Posterior vena cava (tissue), 2 donors: ENCODE measurements at regions not wholly inside any gene's neighbourhood (a gene's known extent, or its start where the extent isn't known, plus 50 kb on each side); places are given as distances from the start of the nearest gene placed in this dataset.
"Not testable (repeated sequence)": the region's sequence is repeated elsewhere in the genome, so short reads cannot be mapped to it uniquely, and the experiment has no call there.

ENCODE experiments used
- DNase-seq: peaks from one replicate; pipeline ENCODE4 v3.0.0-alpha.2; 2020; ENCODE audit warnings: low spot score
- intact Hi-C, 2 donors: fragments of 100-400 bp; cut with DNase I; formaldehyde crosslinking; loops; one replicate each; pipeline versions ENCODE4 v1.14.1 to v1.14.2; 2022 to 2023
- donor health status: DM: yes; HTN: yes; CAD: no.
- donor health status: DM: yes; HTN: yes; CAD: no.

DNA sequence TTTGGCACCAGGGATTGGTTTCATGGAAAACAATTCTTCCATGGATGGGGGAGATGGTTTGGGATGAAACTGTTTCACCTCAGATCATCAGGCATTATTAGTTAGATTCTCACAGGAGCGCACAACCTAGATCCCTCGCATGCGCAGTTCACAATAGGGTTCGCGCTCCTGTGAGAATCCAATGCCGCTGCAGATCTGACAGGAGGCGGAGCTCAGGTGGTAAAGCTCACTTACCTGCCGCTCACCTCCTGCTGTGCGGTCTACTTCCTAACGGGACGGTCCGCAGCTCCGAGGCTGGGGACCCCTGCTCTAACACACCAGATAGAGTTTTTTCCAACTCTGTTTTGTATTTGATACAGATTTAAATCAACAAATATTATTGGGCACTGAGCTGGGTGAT, 286.5 kb downstream of the MTX2 start:
- DNase-seq, result no peak
- intact Hi-C loops, result loop anchor here (2.0 to 10.0 kb wide), 2 partner anchors 411 to 415 kb away; no protein-coding TSS in a partner anchor

DNA sequence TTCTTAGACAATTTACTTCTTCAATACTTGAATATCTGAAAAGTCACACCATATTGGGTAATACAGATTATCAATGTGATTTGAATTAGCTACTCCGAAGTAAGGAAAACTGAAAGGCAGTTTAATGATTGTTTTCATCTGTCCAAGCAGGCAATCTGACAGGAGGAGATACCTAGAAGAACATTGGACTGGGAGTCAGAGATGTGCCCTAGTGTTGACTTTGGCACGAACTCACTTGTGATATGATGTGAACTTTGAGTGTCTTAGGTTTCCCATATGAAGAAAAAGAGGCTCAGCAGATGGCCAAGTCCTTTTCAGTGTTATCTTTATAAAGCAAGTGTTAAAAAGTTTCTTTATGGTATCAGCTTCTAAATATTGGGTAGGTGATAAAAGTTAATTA, 287.1 kb downstream of the MTX2 start:
- DNase-seq, result no peak
- intact Hi-C loops, result loop anchor here in 1 of 2 donors (10.0 kb wide), 1 partner anchor 412 kb away; no protein-coding TSS in a partner anchor

DNA sequence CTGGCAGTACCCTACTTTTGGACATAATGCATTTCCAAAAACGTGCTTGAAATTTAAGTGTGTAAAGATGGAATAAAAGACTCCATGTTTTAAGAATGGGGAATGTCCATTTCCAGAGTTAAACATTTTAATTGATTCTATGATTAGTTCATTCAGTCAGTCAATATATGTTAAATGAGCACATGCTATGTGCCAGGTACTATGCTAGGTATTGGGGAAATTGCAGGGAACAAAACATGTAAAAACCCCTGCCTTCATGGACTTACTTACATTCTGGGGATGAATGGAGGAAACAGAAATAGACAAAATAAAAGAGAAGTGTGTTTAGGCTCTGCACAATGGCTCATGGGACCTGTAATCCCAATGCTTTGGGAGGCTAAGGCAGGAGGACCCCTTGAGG, 288.6 kb downstream of the MTX2 start:
- intact Hi-C loops, result loop anchor here in 1 of 2 donors (10.0 kb wide), 1 partner anchor 413 kb away; no protein-coding TSS in a partner anchor

DNA sequence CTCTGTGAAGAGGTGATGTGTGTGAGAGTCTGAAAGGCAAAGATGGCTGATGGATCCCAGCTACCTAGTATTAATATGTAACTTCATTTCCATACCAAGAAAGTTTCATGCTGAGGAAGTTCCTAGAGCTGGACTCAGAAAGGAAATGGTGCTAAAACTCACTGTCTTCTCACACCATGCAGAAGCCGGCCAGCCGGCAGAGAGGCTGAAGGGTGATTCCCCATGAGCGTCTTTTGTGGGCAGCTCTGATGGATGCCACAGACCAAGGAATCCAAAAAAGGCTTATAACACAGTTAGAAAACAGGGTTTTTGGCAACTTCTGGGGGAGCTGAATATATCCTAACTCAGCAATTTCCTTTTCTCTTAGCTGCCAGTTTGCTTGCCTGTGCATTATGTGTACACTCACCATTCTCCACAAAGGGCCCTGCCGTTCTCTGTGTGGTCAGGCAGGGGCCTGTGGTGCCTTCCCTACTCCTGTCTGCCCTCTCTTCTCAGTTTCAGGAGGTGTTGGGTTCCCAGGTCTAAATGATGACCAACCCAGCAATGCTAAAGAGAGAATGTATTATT, 289.4 kb downstream of the MTX2 start:
- intact Hi-C loops, result loop anchor here in 1 of 2 donors (10.0 kb wide), 1 partner anchor 414 kb away; no protein-coding TSS in a partner anchor
- DNase-seq, result no peak

More for the DNA sequence above, 288.6 kb downstream of the MTX2 start:
- DNase-seq, result no peak

DNA sequence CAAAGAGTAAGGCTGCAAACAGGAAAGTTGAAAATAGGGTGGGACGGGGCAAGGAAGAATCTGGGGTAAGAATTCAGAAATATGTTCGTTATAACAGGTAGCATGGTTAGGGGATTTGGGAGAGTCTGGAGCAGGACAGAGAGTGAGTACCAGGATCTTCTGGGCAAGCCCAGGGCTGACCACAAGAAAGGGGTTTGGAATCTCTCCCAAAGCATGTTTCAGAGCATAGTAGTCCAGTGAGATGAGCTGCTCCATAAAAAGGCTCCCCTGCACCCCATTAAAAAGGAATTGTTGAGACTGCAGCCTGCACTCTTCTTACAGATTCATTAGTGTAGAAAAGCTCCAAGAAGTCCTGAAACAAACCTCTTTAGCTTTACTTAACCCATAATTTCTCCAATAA, 291.1 kb downstream of the MTX2 start:
- no peak for DNase-seq
- intact Hi-C loops, result loop anchor here in 1 of 2 donors (10.0 kb wide), 1 partner anchor 75 kb away; no protein-coding TSS in a partner anchor

DNA sequence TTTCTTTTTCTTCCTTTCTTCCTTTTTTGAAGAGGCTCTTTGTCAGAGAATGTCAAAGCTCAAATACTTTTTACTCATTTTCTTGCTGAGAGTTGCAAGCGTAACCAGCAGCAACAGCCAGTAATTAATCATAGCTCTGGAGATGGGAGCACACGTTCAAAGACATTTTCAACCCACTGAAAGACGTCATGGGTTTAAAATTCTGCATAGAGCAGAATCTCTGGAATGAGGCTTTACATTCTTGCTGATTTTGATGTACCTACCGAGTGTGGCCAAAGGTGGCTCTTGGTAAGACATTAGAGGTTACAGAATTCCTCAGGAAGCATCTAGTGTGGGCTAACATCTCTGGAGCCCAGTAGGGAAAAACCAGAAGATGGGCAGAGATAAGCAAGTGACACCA, 292.5 kb downstream of the MTX2 start:
- intact Hi-C loops, result loop anchor here in 1 of 2 donors (10.0 kb wide), 1 partner anchor 73 kb away; no protein-coding TSS in a partner anchor
- no peak for DNase-seq

DNA sequence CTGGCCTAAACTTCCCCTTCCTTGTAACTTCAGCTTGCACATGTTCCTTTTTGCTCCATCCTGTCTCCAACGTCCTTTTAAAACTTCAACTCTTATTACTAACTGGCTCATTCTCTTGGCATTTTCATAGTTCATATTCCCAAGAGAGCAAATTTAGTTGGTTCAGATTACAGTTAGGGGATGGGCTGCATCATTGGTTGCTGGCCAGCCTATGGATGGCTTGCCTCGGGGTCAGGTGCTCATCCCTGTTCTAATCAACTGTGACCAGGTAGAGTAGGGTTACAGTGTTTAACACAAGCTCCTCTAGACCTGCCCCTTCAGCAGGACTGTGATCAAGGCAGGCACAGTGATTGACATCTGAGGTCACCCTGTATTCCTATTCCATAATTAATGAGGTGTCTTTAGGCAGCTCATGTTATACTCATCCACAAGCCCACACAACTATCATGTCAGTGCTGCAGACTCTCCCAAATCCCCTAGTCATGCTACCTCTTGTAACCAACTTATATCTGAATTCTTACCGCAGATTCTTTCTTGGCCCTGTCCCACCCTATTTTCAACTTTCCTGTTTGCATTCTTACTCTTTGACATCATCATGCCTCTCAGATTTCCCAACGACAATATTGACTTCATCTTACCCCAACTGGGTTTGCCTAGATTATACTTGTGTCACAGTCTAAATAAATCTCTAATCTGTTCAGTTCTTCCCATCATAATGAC, 293.3 kb downstream of the MTX2 start:
- intact Hi-C loops, result loop anchor here in 1 of 2 donors (10.0 kb wide), 1 partner anchor 72 kb away; no protein-coding TSS in a partner anchor
- DNase-seq, result no peak

DNA sequence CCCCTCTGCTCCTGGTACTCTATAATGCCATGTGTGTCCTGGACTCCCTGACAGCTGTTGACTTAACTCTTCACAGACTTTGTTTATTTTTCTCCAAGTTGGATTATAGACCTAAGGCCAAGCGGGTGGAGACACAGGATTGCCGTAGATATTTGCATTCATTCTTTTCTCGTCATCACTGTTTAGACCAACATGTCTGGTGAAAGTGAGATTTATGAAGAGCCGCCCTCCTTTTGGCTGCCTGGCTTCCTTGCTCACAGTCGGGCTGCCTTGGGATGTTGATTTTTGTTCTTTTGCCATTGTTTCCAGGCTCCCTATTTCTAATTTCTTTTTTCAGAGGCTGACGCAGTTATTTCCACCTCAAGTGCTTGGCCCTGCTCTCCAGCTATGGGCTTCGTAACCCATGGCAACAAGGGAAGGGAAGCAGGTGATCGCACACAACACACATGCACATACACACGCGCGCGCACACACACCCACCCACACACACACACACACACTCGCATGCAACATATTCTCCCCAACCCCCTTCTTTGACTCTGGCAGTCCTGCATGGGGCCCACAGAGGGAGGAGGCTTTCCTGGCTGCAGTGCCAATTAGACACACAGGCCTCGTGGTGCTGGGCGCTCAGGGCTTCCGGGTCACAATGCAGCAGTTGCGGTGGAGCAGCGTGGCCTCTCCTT, 296.5 kb downstream of the MTX2 start:
- intact Hi-C loops, result loop anchor here (1.0 to 10.0 kb wide), 2 partner anchors 54 to 69 kb away; no protein-coding TSS in a partner anchor
- peak; percentile 77 for DNase-seq

DNA sequence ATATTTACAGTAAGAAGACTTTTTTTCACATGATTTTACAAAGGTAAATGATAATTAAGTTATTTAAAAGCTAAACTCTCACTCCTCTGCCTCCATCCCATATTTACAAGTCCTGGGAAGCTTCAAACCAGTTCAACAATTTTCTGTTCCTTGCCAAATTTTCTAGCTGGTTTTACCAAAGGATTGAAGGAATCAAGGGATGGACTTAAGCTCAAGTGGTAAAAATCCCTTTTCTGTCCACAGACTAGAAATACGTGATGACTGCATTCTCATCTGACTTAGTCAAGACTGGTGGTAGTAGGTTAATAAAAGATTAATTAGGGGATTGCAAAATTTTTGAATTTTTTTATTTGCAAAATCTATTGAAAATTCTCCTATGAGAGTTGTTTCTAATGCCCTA, 297.3 kb downstream of the MTX2 start:
- intact Hi-C loops, result loop anchor here (1.0 to 10.0 kb wide), 2 partner anchors 53 to 68 kb away; no protein-coding TSS in a partner anchor
- no peak for DNase-seq

DNA sequence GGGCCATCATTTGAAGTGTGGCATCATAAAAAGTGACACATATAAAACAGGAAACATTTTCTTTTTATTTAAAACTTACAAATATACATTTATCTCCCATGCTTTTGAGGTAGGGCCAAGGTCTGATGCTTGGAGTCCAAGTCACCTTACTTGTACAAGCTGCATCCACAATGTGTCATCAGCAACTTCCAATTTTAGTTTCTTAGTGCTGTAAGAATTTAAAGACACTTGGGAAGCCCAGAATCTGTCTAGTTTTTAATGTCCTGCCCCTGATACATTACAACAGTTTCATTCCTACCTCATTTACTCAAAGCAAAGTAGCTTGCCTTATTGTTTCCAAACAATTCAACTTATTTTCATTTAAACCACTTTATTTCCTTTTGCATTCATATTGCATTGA, 297.7 kb downstream of the MTX2 start:
- intact Hi-C loops, result loop anchor here (1.0 to 10.0 kb wide), 2 partner anchors 52 to 68 kb away; no protein-coding TSS in a partner anchor
- no peak for DNase-seq

DNA sequence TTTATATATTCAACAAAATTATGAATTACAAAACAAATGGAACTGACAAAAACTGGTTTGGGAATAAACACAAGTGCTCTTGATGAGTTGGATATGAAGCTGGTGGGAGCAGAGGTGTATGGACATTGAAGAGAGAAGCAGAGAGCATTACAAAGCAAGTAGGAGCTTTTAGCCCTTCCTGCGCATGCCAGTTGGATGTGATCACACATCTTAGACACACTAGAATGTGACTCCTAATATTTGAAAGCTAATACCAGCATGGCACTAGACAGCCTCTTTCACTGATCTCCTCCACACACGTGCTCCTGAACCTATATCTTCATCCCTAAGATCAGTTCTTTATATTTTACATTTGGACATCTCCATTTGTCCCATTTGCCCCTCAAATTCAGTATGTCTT, 298.1 kb downstream of the MTX2 start:
- intact Hi-C loops, result loop anchor here in 1 of 2 donors (10.0 kb wide), 1 partner anchor 67 kb away; no protein-coding TSS in a partner anchor

DNA sequence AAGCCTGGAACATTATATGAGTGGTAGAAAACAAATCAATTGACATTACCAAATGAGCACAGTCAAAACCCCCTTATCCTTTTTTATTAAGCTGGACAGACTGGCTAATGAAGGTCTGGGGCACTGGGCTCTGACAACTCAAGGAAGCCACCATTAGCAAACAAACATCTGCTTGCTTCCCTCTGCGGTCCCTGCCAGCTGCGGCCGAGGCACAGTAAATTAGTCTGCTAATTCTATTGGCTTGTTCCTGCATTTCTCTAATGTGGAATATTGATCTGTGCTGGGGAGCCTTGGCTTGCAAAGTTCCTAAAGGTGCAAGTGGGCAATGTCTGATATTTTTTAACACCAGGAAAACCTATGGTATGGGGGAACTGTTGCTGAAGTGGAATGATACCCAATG, 300.3 kb downstream of the MTX2 start:
- no peak for DNase-seq
- intact Hi-C loops, result loop anchor here in 1 of 2 donors (10.0 kb wide), 1 partner anchor 65 kb away; no protein-coding TSS in a partner anchor

More for the DNA sequence above, 298.1 kb downstream of the MTX2 start:
- DNase-seq, result no peak

DNA sequence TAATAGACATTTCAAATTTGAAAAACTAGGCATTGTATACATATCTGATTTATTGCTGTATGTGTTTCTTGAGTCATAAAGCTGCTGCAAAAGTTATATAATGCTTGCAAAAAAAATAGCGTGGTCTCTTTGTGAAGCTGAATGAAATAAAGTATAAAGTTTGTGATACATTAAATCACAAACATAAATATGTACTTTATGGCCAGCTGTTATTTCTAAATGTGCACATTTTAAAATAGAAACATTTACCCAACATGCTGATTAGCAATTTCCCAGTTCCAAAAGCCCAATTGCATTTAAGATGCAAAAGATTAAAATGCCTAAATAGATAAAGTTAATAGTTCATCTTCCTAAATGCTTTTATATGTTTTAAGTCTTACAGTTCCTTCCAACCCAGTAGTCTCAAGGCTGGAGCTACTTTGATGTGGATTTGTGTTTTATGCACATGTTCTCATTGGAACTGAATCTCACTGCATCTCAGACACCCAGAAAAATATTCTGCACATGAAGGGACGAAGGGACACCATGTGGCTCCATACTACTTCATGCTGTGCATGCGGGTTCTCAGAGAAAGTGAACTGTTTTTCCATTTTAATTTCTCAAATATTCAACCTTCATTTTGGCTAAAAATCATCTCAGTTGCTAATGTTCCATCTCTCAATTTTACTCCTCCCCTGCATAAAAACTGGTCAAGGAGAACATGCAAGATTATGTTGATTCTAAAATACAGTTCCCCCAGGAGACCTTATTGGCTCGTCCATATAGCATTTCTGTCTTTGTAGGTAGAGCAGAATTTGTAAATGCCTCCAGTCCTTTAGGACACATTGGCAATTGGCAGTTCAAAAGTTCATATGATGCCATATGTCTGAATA, 304.6 kb downstream of the MTX2 start:
- DNase-seq, result no peak
- intact Hi-C loops, result no loop called here

DNA sequence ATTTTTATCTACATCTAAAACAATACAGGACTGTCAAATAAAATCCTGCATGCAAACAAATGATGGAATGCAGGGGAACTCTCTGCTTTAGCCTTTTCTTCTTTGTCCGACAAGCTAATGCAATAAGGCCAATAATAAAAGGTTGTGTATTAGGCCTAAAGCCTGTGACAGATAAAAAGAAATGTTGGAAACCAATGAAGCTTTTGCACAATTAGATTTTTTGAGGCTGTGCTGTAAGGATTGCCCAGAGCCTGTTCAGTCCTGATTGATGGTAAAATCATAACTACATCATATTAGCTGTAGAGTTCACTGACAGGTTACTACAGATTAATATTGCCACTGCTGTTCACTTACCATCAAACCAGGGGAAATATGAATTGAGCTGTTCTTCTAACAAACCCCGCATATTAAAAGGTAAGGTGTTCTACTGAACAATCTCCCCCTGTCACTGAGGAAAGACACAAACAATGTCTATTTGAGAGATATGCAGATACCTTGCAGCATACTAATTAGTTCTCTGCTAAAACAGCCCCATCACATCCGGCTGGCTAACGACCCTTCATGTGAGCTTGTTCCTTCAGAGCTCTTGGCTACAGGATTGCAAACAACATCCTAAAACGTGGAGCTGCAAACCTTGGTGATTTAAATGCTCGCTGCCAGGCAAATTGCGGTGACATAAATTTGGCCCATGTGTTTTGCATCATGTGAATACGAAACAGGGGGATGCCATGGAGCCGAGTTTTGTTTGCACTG, 305.4 kb downstream of the MTX2 start:
- intact Hi-C loops, result no loop called here
- no peak for DNase-seq

DNA sequence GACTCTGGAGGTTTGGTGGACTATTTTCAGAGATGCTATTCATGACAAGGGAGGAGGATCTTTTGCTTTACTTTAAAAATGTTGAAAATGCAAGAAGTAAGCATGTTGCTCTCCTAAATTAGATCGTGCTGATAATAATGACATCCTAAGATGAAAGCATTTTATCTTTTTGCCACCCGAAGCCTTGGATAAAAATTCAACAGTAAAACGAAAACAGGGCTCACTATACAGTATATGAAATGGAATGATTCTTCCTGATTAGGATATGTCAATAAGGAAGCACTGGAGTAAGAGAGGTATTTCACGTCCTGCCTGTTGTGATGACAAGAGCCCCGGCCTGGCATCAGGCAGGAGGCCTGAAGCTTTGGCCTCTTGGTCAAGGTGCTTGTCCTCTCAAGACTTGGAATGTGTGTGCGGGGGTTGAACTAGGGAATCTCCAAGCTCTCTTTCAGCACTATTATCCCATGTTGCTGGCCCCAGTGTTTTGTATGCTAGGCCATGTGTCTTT, 306.0 kb downstream of the MTX2 start:
- DNase-seq, result no peak
- intact Hi-C loops, result no loop called here

DNA sequence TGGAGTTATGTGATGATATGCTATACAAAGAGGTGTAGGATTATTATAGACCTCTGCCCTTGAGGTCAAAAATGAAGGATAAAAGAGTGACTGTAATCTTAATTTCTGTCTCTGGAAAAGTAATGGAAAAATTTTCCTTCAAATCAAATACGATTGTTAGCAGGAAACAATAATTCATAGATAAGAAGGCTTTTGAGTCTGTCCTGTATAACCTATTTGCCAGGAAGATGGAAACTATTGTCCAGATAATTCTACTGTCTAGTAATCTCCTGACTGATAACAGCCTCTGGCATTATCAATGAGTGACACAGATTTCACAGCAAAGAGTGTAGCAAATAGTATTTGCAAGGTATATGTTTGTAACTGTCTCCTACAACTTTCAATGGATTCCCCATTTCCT, 307.8 kb downstream of the MTX2 start:
- intact Hi-C loops, result no loop called here
- no peak for DNase-seq

DNA sequence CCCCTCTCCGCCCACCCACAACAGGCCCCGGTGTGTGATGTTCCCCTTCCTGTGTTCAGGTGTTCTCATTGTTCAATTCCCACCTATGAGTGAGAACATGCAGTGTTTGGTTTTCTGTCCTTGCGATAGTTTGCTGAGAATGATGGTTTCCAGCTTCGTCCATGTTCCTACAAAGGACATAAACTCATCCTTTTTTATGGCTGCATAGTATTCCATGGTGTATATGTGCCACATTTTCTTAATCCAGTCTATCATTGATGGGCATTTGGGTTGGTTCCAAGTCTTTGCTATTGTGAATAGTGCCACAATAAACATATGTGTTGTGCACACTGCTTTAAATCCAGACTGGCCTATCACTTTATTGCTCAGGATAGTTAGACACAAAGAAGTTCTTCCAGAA, 309.1 kb downstream of the MTX2 start:
- intact Hi-C loops, DNase-seq: not testable (repeated sequence)

DNA sequence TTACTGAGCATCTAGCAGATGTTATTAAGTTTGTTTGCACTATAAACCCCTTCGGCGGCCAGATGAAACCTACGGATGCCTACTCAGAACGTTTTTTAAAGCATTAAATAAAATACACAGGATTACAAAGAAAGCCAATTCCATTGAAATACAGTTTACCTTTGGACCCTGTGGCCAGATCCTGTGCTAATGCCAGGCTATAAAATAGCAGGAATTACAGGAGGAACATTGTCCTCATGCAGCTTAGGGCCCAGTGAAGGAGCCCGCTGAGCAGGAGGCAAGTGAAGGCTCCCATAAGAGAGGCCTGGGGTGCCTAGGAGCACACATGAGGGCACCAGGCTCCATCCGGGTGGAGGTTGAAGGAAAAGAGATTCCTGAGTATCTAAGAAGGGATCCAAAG, 310.4 kb downstream of the MTX2 start:
- no peak for DNase-seq
- intact Hi-C loops, result no loop called here
